ENCODE measurements at regions not wholly inside any gene's neighbourhood (a gene's known extent, or its start where the extent isn't known, plus 50 kb on each side); places are given as distances from the start of the nearest gene placed in this dataset.
"Not testable (repeated sequence)": the region's sequence is repeated elsewhere in the genome, so short reads cannot be mapped to it uniquely, and the experiment has no call there.

DNA sequence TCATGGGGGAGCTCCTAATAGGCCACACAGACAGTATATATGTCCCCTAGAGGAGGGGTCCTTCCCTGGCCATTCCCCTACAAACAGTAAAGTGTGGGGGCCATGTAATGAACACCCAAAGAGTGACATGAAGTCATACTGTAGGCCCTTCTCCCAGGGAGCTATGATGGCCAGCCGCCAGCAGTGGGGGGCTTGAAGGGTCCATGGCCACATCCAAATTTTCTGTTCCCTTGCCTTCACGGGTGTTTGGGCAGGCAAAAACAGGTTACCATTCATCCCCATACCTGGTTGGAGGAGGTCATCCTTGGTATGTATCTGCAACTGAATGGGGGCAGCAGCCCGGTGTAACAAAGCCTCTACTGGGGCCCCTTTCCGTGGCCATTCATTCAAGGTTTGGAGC, 2118.0 kb downstream of the LRRC4C start:
- 23% methylated on average over 4 of the region's 4 CpGs for WGBS (ENCODE audit: missing lambda C conversion rate)
- TF ChIP-seq EHF (CRISPR knock-in tag; IDR thresholded peaks at IDR 0.05) (no peak), ZC3H11A (IDR thresholded peaks at IDR 0.05) (no peak), RARB (CRISPR knock-in tag; IDR thresholded peaks at IDR 0.05) (no peak), FOSB (CRISPR knock-in tag; IDR thresholded peaks at IDR 0.05) (no peak)
- H3K4me2 ChIP-seq, result no peak overlapping the region
- H3K4me3 ChIP-seq, result no peak overlapping the region
- ChIA-PET POLR2A (no interaction called here), CTCF (no interaction called here)
- H3K4me1 ChIP-seq, result no peaks in the 10 kb centered on the region
- ATAC-seq (no peak), FAIRE-seq (no peak), DNase-seq (ENCODE audit: low read depth in 1 of 2, low spot score in 1 of 2) (no peak)
- no peak overlapping the region for H3K27ac ChIP-seq
- no peaks in the 10 kb centered on the region; the same call in 2 of the 3 replicates for H3K9me3 ChIP-seq

- WGBS (ENCODE audit: missing lambda C conversion rate), result no CpG with 5 or more reads among the region's 21 CpGs
- H3K4me1 ChIP-seq; H3K9me3 ChIP-seq; ATAC-seq; DNase-seq (ENCODE audit: low read depth in 1 of 2, low spot score in 1 of 2); H3K27ac ChIP-seq; H3K4me3 ChIP-seq; H3K4me2 ChIP-seq; POLR2A ChIA-PET; FAIRE-seq; CTCF ChIA-PET: not testable (repeated sequence)
Measured at GRCh38 chr11:39333006-39333405, 2126.4 kb downstream of the LRRC4C start.

DNA sequence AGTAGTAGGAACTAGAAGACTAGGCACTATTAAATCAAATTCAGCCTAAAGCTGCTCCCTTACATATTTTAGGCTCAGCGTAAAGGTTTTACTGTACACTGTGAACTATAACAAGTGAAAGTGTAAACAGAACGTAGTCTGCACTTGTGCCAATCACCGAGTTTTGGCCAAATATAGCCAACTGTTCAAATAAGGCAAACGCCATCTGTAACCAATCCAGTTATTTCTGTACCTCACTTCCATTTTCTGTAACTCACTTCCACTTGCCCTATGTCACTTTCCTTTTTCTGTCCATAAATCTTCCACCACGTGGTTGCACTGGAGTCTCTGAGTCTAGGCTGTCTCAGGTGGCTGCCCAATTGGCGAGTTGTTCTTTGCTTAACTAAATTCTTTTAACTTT, 2132.2 kb downstream of the LRRC4C start:
- no peaks in the 10 kb centered on the region for H3K4me1 ChIP-seq
- TF ChIP-seq ZFP36 (IDR thresholded peaks at IDR 0.05; ENCODE audit: borderline replicate concordance, partially characterized antibody) (no peak), FOXS1 (CRISPR knock-in tag; IDR thresholded peaks at IDR 0.05) (no peak), NPAS2 (CRISPR knock-in tag; IDR thresholded peaks at IDR 0.05; ENCODE audit: borderline replicate concordance) (no peak), JUNB (IDR thresholded peaks at IDR 0.05) (no peak), HOXB5 (CRISPR knock-in tag; IDR thresholded peaks at IDR 0.05) (no peak), HES2 (IDR thresholded peaks at IDR 0.05) (no peak), KDM5A (IDR thresholded peaks at IDR 0.05) (no peak), BCL3 (IDR thresholded peaks at IDR 0.05) (no peak), CEBPB (IDR thresholded peaks at IDR 0.05) (no peak), PHF8 (IDR thresholded peaks at IDR 0.05; ENCODE audit: borderline replicate concordance, low read depth) (no peak), MAZ (IDR thresholded peaks at IDR 0.05; ENCODE audit: borderline replicate concordance, low read depth, low read length) (no peak), ZSCAN20 (CRISPR knock-in tag; IDR thresholded peaks at IDR 0.05) (no peak)
- TF ChIP-seq, protein P1, sequence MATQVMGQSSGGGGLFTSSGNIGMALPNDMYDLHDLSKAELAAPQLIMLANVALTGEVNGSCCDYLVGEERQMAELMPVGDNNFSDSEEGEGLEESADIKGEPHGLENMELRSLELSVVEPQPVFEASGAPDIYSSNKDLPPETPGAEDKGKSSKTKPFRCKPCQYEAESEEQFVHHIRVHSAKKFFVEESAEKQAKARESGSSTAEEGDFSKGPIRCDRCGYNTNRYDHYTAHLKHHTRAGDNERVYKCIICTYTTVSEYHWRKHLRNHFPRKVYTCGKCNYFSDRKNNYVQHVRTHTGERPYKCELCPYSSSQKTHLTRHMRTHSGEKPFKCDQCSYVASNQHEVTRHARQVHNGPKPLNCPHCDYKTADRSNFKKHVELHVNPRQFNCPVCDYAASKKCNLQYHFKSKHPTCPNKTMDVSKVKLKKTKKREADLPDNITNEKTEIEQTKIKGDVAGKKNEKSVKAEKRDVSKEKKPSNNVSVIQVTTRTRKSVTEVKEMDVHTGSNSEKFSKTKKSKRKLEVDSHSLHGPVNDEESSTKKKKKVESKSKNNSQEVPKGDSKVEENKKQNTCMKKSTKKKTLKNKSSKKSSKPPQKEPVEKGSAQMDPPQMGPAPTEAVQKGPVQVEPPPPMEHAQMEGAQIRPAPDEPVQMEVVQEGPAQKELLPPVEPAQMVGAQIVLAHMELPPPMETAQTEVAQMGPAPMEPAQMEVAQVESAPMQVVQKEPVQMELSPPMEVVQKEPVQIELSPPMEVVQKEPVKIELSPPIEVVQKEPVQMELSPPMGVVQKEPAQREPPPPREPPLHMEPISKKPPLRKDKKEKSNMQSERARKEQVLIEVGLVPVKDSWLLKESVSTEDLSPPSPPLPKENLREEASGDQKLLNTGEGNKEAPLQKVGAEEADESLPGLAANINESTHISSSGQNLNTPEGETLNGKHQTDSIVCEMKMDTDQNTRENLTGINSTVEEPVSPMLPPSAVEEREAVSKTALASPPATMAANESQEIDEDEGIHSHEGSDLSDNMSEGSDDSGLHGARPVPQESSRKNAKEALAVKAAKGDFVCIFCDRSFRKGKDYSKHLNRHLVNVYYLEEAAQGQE (IDR thresholded peaks at IDR 0.05), result no peak
- TF ChIP-seq, protein P2, sequence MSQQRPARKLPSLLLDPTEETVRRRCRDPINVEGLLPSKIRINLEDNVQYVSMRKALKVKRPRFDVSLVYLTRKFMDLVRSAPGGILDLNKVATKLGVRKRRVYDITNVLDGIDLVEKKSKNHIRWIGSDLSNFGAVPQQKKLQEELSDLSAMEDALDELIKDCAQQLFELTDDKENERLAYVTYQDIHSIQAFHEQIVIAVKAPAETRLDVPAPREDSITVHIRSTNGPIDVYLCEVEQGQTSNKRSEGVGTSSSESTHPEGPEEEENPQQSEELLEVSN (IDR thresholded peaks at IDR 0.05; ENCODE audit: borderline replicate concordance, low read depth), result no peak
- H3K4me3 ChIP-seq, result no peak overlapping the region
- WGBS (ENCODE audit: missing lambda C conversion rate), result 17% methylated on average over 6 of the region's 6 CpGs
- DNase-seq (ENCODE audit: low read depth in 1 of 2, low spot score in 1 of 2) (no peak), ATAC-seq (no peak), FAIRE-seq (no peak)
- H3K27ac ChIP-seq, result no peak overlapping the region
- no peaks in the 10 kb centered on the region for H3K9me3 ChIP-seq
- ChIA-PET POLR2A (no interaction called here), CTCF (no interaction called here)
- no peak overlapping the region for H3K4me2 ChIP-seq

DNA sequence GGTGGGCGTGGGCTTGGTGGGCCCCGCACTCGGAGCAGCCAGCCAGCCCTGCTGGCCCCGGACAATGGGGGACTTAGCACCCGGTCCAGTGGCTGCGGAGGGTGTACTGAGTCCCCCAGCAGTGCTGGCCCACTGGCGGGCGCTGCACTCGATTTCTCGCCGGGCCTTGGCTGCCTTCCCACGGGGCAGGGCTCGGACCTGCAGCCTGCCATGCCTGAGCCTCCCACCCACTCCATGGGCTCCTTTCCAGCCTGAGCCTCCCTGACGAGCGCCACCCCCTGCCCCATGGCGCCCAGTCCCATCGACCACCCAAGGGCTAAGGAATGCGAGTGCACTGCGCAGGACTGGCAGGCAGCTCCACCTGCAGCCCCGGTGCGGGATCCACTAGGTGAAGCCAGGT, 2147.6 kb downstream of the LRRC4C start:
- CTCF ChIA-PET; DNase-seq (ENCODE audit: low read depth in 1 of 2, low spot score in 1 of 2); H3K4me2 ChIP-seq; POLR2A ChIA-PET; H3K9me3 ChIP-seq; H3K4me3 ChIP-seq; H3K27ac ChIP-seq; ATAC-seq; FAIRE-seq; H3K4me1 ChIP-seq: not testable (repeated sequence)
- 70% methylated on average over 2 of the region's 21 CpGs for WGBS (ENCODE audit: missing lambda C conversion rate)
